ENCODE measurements at regions not wholly inside any gene's neighbourhood (a gene's known extent, or its start where the extent isn't known, plus 50 kb on each side); places are given as distances from the start of the nearest gene placed in this dataset.

DNA sequence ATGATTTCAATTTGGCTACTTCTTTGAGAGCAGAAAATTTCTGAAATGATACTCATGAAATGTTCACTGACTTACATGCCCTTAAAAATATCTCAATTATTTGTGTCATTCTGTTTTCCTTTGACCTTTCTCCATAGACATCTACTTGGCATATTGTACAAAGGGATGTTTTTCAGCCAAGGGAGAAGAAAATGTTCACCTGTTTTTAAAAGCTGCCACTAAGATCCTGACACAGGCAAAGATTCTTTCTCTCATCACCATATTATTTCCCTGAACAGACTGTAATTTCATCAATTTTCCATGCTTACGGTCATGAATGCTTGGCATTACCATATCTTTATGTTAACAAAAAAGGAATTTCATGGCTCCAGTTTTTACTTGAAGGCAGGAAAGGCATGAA, 67.4 kb upstream of the DBX1 start:
- TF ChIP-seq, protein P1, sequence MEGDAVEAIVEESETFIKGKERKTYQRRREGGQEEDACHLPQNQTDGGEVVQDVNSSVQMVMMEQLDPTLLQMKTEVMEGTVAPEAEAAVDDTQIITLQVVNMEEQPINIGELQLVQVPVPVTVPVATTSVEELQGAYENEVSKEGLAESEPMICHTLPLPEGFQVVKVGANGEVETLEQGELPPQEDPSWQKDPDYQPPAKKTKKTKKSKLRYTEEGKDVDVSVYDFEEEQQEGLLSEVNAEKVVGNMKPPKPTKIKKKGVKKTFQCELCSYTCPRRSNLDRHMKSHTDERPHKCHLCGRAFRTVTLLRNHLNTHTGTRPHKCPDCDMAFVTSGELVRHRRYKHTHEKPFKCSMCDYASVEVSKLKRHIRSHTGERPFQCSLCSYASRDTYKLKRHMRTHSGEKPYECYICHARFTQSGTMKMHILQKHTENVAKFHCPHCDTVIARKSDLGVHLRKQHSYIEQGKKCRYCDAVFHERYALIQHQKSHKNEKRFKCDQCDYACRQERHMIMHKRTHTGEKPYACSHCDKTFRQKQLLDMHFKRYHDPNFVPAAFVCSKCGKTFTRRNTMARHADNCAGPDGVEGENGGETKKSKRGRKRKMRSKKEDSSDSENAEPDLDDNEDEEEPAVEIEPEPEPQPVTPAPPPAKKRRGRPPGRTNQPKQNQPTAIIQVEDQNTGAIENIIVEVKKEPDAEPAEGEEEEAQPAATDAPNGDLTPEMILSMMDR (IDR thresholded peaks at IDR 0.05; ENCODE audit: insufficient read depth, low read depth, low read length), result no peak
- no peak overlapping the region for H3K4me3 ChIP-seq (ENCODE audit: low read depth, low read length)
- CTCF ChIA-PET, result no interaction called here
- H3K27me3 ChIP-seq (ENCODE audit: control insufficient read depth, insufficient read depth, low read length), result no peaks in the 10 kb centered on the region
- DNase-seq (ENCODE audit: low read depth), result no peak
- H3K36me3 ChIP-seq (ENCODE audit: control insufficient read depth, insufficient read depth, low read length), result no peaks in the 10 kb centered on the region
- POLR2A ChIA-PET, result no interaction called here

DNA sequence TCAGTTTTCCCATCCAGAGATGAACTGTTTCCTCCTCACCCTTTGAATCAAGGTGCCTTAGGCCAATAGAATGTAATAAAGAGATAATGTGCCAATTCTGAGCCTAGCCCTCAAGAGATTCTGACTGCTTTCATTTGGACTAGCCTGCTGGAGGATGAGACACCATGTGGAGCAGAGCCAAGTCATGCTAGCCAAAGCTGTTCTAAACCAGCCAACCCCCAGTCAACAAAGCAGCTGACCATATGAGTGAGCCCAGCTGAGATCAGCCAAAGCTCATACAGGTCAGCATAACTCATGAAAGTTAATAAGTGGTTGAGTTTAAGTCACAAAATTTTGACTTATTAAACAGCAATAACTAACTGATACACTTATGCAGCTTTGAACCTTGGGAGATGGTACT, 66.7 kb upstream of the DBX1 start:
- no peaks in the 10 kb centered on the region for H3K27me3 ChIP-seq (ENCODE audit: control insufficient read depth, insufficient read depth, low read length)
- no peak for DNase-seq (ENCODE audit: low read depth)
- H3K4me3 ChIP-seq (ENCODE audit: low read depth, low read length), result no peak overlapping the region
- no peaks in the 10 kb centered on the region for H3K36me3 ChIP-seq (ENCODE audit: control insufficient read depth, insufficient read depth, low read length)
- POLR2A ChIA-PET, result no interaction called here
- TF ChIP-seq, protein P1 (IDR thresholded peaks at IDR 0.05; ENCODE audit: insufficient read depth, low read depth, low read length), result no peak
- CTCF ChIA-PET, result no interaction called here

DNA sequence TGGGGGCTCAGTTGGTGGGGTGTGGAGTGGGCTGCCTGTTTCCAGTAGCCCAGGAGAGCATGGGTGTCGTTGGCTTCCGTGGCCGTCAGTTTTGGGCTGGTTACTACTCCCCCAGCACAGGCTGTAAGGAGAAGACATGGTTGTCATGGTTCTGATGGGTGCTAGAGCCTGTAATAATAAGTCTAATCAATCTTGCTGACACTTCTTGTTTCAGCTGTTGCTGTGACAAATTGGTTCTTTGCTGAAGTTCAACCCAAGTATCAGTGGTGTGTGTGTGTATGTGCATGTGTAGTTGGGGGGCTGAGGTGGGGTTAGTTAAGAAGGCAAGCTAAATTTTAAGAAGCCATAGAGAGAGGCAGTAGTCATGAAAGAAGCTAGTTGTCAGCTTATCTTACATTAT, 61.3 kb upstream of the DBX1 start:
- ChIA-PET CTCF (no interaction called here), POLR2A (no interaction called here)
- TF ChIP-seq, protein P1 (IDR thresholded peaks at IDR 0.05; ENCODE audit: insufficient read depth, low read depth, low read length), result no peak
- no peak overlapping the region for H3K4me3 ChIP-seq (ENCODE audit: low read depth, low read length)
- DNase-seq (ENCODE audit: low read depth), result no peak
- no peaks in the 10 kb centered on the region for H3K36me3 ChIP-seq (ENCODE audit: control insufficient read depth, insufficient read depth, low read length)
- no peaks in the 10 kb centered on the region for H3K27me3 ChIP-seq (ENCODE audit: control insufficient read depth, insufficient read depth, low read length)

DNA sequence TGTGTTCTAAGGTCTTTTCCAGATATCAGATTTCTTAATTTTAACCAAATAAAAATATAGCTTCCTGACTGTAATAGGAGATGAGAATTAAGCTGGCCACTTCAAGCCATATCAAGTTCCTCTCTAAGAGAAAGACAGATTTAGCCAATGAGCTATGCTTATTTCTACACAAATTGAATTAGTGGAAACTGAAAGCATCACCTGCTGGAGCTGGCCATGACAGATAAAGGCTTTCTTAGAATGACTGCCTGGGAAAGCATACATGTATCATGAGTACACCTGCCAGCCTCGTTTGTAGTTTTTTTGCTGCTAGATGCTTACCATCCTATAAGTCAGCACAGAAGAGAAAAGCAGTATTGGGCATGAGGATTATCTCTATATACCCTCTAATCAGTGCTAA, 53.5 kb upstream of the DBX1 start:
- TF ChIP-seq, protein P1 (IDR thresholded peaks at IDR 0.05; ENCODE audit: insufficient read depth, low read depth, low read length), result no peak
- ChIA-PET POLR2A (no interaction called here), CTCF (no interaction called here)
- H3K4me3 ChIP-seq (ENCODE audit: low read depth, low read length), result no peak overlapping the region
- DNase-seq (ENCODE audit: low read depth), result no peak
- peaks cover 4% of the 10 kb centered on the region; the same call in 1 of the 2 replicates for H3K27me3 ChIP-seq (ENCODE audit: control insufficient read depth, insufficient read depth, low read length)
- no peaks in the 10 kb centered on the region for H3K36me3 ChIP-seq (ENCODE audit: control insufficient read depth, insufficient read depth, low read length)

GRCh38 chr11:20211691-20212090, 51.4 kb upstream of the DBX1 start:
- ChIA-PET CTCF (interaction anchor here (1.3 kb wide), 1 partner anchor 144 kb away, joined by 3 read pairs; no protein-coding TSS in a partner anchor), POLR2A (no interaction called here)
- no peaks in the 10 kb centered on the region for H3K36me3 ChIP-seq (ENCODE audit: control insufficient read depth, insufficient read depth, low read length)
- DNase-seq (ENCODE audit: low read depth), result no peak
- H3K27me3 ChIP-seq (ENCODE audit: control insufficient read depth, insufficient read depth, low read length), result peaks cover 17% of the 10 kb centered on the region
- no peak overlapping the region for H3K4me3 ChIP-seq (ENCODE audit: low read depth, low read length)
- TF ChIP-seq, protein P1 (IDR thresholded peaks at IDR 0.05; ENCODE audit: insufficient read depth, low read depth, low read length), result no peak

Measured in BJ (cell line).